A673 (cell line): ENCODE measurements at regions not wholly inside any gene's neighbourhood (a gene's known extent, or its start where the extent isn't known, plus 50 kb on each side); places are given as distances from the start of the nearest gene placed in this dataset.

Experiments used
- BruUV-seq: library from RNA; stranded (reverse); fragments of 400-500 nt; replicated peaks from 2 replicates; lab custom pipeline; 2021; lab: Mats Ljungman, UMichigan
- CTCF ChIA-PET: fragments of 300-600 bp; sonication (Branson Sonifier 250); formaldehyde crosslinking; loops from one replicate; lab custom pipeline; 2022; ENCODE audit warnings: antibody characterized with exemption; lab: Charles Lee
- POLR2A ChIA-PET: fragments of 300-600 bp; sonication (Branson Sonifier 250); formaldehyde crosslinking; loops from one replicate; lab custom pipeline; 2022; ENCODE audit warnings: antibody characterized with exemption; ENCODE audit not compliant: low non-redundant PET; lab: Charles Lee
- DNase-seq: peaks from one replicate; pipeline ENCODE4 v3.0.0-alpha.2; 2015; ENCODE audit warnings: low spot score
- H3K27ac ChIP-seq: fragments of 200-600 bp; sonication (generic); 2 replicates; pipeline ENCODE4 v1.5.1; 2016; ENCODE audit warnings: mixed run types, low read depth, mild to moderate bottlenecking, mixed read lengths, antibody characterized with exemption, low read length; ENCODE audit not compliant: poor library complexity, severe bottlenecking
- H3K27me3 ChIP-seq: fragments of 200-600 bp; sonication (generic); replicated peaks from 2 replicates; pipeline ENCODE4 v1.6.1; 2017; ENCODE audit warnings: mixed run types, low read depth, mild to moderate bottlenecking, mixed read lengths, antibody characterized with exemption, low read length; ENCODE audit not compliant: insufficient read depth, poor library complexity
- H3K36me3 ChIP-seq: fragments of 200-600 bp; sonication (generic); 2 replicates; pipeline ENCODE4 v1.6.1; 2016; ENCODE audit warnings: mixed run types, mild to moderate bottlenecking, mixed read lengths, antibody characterized with exemption, low read length; ENCODE audit not compliant: insufficient read depth, poor library complexity, severe bottlenecking
- H3K4me1 ChIP-seq: fragments of 200-600 bp; sonication (generic); 2 replicates; pipeline ENCODE4 v1.6.1; 2017; ENCODE audit warnings: mixed run types, mild to moderate bottlenecking, mixed read lengths, antibody characterized with exemption, low read length; ENCODE audit not compliant: insufficient read depth, poor library complexity, severe bottlenecking
- H3K4me3 ChIP-seq: fragments of 200-600 bp; sonication (generic); 2 replicates; pipeline ENCODE4 v1.5.1; 2016; ENCODE audit warnings: low read depth, mixed run types, mild to moderate bottlenecking, mixed read lengths, low read length; ENCODE audit not compliant: poor library complexity, severe bottlenecking
- H3K9me3 ChIP-seq: fragments of 200-600 bp; sonication (generic); 2 replicates; pipeline ENCODE4 v1.6.1; 2016; ENCODE audit warnings: mixed run types, low read depth, mild to moderate bottlenecking, mixed read lengths, antibody characterized with exemption, low read length; ENCODE audit not compliant: poor library complexity, severe bottlenecking
- EZH2 ChIP-seq: fragments of 200-600 bp; sonication (generic); IDR thresholded peaks from 2 replicates; pipeline ENCODE4 v1.6.1; 2017; ENCODE audit warnings: borderline replicate concordance, low read depth, mild to moderate bottlenecking, mixed read lengths, antibody characterized with exemption, low read length; ENCODE audit not compliant: poor library complexity, severe bottlenecking
- intact Hi-C: fragments of 100-400 bp; cut with micrococcal nuclease; formaldehyde crosslinking; loops from one replicate; pipeline ENCODE4 v1.10.0; 2022; ENCODE audit not compliant: unreplicated experiment
- TF ChIP-seq, protein P1 (sequence below): fragments of 300-800, 200-600 bp; sonication (generic); conservative IDR thresholded peaks from 2 replicates; pipeline ENCODE4 v1.5.1; 2017; ENCODE audit warnings: low read depth, mild to moderate bottlenecking, antibody characterized with exemption, low read length, moderate library complexity, mixed read lengths

DNA sequence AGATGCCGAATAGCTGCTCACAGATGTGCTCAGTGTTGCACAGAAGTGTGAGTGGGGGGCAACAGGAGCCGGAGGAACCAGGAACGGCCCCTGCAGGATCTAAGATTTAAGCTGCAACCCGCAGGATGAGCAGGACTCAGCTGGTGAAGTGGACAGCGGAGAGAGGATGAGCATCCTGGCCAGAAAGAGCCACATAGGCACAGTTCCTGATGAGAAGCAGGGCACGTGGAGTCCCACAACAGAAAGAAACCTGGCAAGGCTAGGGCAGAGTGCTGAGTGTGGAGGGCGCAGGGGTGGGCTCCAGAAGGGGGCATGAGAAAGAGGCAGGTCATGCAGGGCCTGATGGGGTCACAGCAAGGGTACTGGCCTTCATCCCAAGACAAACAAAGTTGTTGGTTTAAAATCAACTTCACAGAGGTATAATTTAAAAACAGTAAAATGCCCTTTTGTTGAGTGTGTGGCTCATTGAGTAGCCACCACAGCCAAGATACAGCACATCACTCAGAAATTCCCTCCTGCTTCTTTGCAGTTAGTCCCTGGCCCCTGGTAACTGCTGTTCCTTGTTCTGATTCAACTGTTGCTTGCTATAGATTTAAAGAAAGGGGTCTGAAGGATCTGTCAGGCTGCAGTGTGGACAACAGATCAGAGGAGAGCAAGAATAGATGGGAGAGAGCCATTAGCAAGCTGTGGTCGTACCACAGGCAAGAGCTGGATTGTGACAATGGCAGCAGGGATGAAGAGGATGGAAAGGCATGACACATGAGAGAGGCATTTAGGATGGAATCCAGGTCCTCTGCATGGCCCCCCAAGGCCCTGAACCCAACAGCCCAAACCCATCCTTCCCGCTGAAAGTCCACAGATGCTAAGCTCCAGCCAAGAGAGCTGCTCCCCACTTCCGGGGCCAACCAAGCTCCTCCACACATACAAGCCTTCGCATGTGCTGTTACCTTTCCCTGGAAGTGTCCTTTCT, 53.1 kb upstream of the OSBPL3 start:
- H3K27ac ChIP-seq: no peak overlapping the region
- POLR2A ChIA-PET: interaction anchor here (0.6 kb wide), 1 partner anchor 300 kb away, joined by 4 read pairs; no protein-coding TSS in a partner anchor
- DNase-seq: no peak
- no peaks in the 10 kb centered on the region for H3K9me3 ChIP-seq
- H3K4me3 ChIP-seq: no peak overlapping the region
- no TSS peak for BruUV-seq
- no peaks in the 10 kb centered on the region for H3K4me1 ChIP-seq
- no peaks in the 10 kb centered on the region for H3K27me3 ChIP-seq
- CTCF ChIA-PET: no interaction called here
- intact Hi-C loops: no loop called here
- TF ChIP-seq, protein P1, sequence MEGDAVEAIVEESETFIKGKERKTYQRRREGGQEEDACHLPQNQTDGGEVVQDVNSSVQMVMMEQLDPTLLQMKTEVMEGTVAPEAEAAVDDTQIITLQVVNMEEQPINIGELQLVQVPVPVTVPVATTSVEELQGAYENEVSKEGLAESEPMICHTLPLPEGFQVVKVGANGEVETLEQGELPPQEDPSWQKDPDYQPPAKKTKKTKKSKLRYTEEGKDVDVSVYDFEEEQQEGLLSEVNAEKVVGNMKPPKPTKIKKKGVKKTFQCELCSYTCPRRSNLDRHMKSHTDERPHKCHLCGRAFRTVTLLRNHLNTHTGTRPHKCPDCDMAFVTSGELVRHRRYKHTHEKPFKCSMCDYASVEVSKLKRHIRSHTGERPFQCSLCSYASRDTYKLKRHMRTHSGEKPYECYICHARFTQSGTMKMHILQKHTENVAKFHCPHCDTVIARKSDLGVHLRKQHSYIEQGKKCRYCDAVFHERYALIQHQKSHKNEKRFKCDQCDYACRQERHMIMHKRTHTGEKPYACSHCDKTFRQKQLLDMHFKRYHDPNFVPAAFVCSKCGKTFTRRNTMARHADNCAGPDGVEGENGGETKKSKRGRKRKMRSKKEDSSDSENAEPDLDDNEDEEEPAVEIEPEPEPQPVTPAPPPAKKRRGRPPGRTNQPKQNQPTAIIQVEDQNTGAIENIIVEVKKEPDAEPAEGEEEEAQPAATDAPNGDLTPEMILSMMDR: no peak
- TF ChIP-seq EZH2: no peak
- H3K36me3 ChIP-seq: no peaks in the 10 kb centered on the region

GRCh38 chr7:25031432-25031831, 51.5 kb upstream of the OSBPL3 start:
- DNase-seq: no peak
- Histone ChIP-seq H3K36me3 (no peaks in the 10 kb centered on the region), H3K4me1 (no peaks in the 10 kb centered on the region), H3K27ac (no peak overlapping the region), H3K27me3 (no peaks in the 10 kb centered on the region), H3K4me3 (no peak overlapping the region), H3K9me3 (no peaks in the 10 kb centered on the region)
- ChIA-PET CTCF (no interaction called here), POLR2A (no interaction called here)
- no TSS peak for BruUV-seq
- TF ChIP-seq, protein P1: no peak
- no peak for TF ChIP-seq EZH2
- intact Hi-C loops: no loop called here

GRCh38 chr7:25031007-25031406, 51.0 kb upstream of the OSBPL3 start:
- Histone ChIP-seq H3K9me3 (no peaks in the 10 kb centered on the region), H3K4me1 (no peaks in the 10 kb centered on the region), H3K4me3 (no peak overlapping the region), H3K27me3 (no peaks in the 10 kb centered on the region), H3K36me3 (no peaks in the 10 kb centered on the region), H3K27ac (no peak overlapping the region)
- intact Hi-C loops: no loop called here
- no peak for DNase-seq
- BruUV-seq: no TSS peak
- POLR2A ChIA-PET: no interaction called here
- no peak for TF ChIP-seq EZH2
- TF ChIP-seq, protein P1: no peak
- CTCF ChIA-PET: no interaction called here
